Nephron (organoid): ENCODE measurements at regions not wholly inside any gene's neighbourhood (a gene's known extent, or its start where the extent isn't known, plus 50 kb on each side); places are given as distances from the start of the nearest gene placed in this dataset.

Experiments used
- H3K27ac Mint-ChIP-seq, 3 experiments: 2 replicates each; pipeline ENCODE4 v1.8.0; 2020; ENCODE audit warnings: mixed read lengths in 3 of 3, mild to moderate bottlenecking in 2 of 3, moderate library complexity in 1 of 3
- H3K27me3 Mint-ChIP-seq: 2 replicates; pipeline ENCODE4 v1.8.0; 2021; ENCODE audit warnings: low read depth, mild to moderate bottlenecking, moderate library complexity, mixed read lengths
- H3K36me3 Mint-ChIP-seq: 2 replicates; pipeline ENCODE4 v1.8.0; 2020; ENCODE audit warnings: low read depth, mixed read lengths
- H3K4me1 Mint-ChIP-seq: 2 replicates; pipeline ENCODE4 v1.8.0; 2020; ENCODE audit warnings: mixed read lengths
- H3K4me3 Mint-ChIP-seq, 3 experiments: 2 replicates each; pipeline ENCODE4 v1.8.0; 2020; ENCODE audit warnings: mild to moderate bottlenecking in 3 of 3, mixed read lengths in 3 of 3, moderate library complexity in 2 of 3
- H3K9me3 Mint-ChIP-seq: 2 replicates; pipeline ENCODE4 v1.8.0; 2020; ENCODE audit warnings: mixed read lengths
- TF ChIP-seq, protein P1 (sequence below), 3 experiments: fragments of 200-600 bp; sonication (generic); IDR thresholded peaks; one replicate each; pipeline ENCODE4 v1.5.0; 2021; ENCODE audit warnings: antibody characterized with exemption in 3 of 3; ENCODE audit not compliant: unreplicated experiment in 3 of 3

DNA sequence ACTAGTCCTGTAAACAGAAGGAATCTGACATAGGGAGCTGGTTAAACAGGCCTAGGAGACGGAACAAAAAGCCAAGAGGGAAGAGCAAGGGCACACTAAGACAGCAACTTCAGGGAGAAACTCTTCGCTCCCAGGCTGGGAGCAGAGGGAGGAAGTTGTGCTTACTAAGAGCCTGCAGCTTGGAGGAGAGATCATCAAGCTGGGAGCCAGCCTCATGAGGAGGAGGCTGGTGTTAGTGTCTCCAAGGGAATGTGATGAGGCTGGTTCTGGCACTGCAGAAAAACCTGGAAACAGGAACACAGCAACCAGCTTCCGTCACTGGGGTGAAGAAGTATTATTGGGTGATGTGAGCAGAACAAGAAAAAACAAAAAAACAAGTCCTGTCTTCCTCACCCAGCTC is 1027.3 kb downstream of the UQCRFS1 start:
- no peak overlapping the region for H3K4me3 Mint-ChIP-seq
- TF ChIP-seq, protein P1, sequence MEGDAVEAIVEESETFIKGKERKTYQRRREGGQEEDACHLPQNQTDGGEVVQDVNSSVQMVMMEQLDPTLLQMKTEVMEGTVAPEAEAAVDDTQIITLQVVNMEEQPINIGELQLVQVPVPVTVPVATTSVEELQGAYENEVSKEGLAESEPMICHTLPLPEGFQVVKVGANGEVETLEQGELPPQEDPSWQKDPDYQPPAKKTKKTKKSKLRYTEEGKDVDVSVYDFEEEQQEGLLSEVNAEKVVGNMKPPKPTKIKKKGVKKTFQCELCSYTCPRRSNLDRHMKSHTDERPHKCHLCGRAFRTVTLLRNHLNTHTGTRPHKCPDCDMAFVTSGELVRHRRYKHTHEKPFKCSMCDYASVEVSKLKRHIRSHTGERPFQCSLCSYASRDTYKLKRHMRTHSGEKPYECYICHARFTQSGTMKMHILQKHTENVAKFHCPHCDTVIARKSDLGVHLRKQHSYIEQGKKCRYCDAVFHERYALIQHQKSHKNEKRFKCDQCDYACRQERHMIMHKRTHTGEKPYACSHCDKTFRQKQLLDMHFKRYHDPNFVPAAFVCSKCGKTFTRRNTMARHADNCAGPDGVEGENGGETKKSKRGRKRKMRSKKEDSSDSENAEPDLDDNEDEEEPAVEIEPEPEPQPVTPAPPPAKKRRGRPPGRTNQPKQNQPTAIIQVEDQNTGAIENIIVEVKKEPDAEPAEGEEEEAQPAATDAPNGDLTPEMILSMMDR (IDR thresholded peaks at IDR 0.05; ENCODE audit: unreplicated experiment in 3 of 3): no peak
- H3K27ac Mint-ChIP-seq: no peak overlapping the region
- peaks cover 9% of the 10 kb centered on the region for H3K27me3 Mint-ChIP-seq
- H3K4me1 Mint-ChIP-seq: peaks cover 13% of the 10 kb centered on the region
- peaks cover 5% of the 10 kb centered on the region for H3K9me3 Mint-ChIP-seq
- H3K36me3 Mint-ChIP-seq: no peaks in the 10 kb centered on the region

DNA sequence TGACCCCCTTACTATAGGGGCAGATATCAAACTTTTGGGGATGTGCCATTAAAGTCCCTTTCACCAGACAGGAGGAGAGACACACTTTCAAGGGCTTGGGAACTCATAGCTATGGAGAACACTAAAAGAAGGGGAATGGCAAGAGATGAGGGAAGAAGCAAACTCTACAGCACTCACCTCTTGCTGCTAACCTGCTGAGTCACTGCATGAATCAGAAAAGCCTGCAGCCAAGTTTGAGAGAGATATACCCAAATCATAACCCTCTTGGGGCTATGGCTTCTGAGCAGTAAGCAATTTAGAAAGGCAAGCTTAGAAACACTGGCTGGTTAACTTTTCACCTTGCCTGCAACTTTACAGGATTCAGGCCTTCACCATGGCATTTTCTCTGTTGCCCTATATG is 1028.0 kb downstream of the UQCRFS1 start:
- H3K27ac Mint-ChIP-seq: no peak overlapping the region
- H3K36me3 Mint-ChIP-seq: no peaks in the 10 kb centered on the region
- H3K4me1 Mint-ChIP-seq: peaks cover 13% of the 10 kb centered on the region
- peaks cover 5% of the 10 kb centered on the region for H3K27me3 Mint-ChIP-seq
- TF ChIP-seq, protein P1 (IDR thresholded peaks at IDR 0.05; ENCODE audit: unreplicated experiment in 3 of 3): no peak
- H3K4me3 Mint-ChIP-seq: no peak overlapping the region
- H3K9me3 Mint-ChIP-seq: peaks cover 5% of the 10 kb centered on the region

DNA sequence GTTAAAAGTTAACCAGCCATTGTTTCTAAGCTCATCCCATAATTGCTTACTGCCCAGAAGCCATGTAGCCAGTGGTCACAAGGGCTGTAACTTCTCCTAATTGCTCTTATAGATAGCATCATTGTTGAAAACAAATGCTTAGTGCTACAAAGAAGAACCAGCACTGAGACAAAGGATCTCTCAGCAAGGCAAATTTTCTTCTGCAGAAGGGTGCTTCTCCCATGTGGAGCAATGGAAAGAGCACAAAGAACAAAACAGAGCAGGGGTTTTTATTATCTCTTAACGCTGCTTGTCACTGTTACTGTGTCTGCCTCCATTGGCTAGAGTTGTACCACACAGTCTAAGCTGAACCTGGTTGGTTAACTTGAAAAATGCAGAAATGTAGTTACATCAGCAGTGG is 1036.8 kb downstream of the UQCRFS1 start:
- peaks cover 4% of the 10 kb centered on the region for H3K27me3 Mint-ChIP-seq
- H3K36me3 Mint-ChIP-seq: no peaks in the 10 kb centered on the region
- TF ChIP-seq, protein P1 (IDR thresholded peaks at IDR 0.05; ENCODE audit: unreplicated experiment in 3 of 3): no peak
- H3K4me3 Mint-ChIP-seq: no peak overlapping the region
- peaks cover 22% of the 10 kb centered on the region for H3K9me3 Mint-ChIP-seq
- H3K4me1 Mint-ChIP-seq: peaks cover 7% of the 10 kb centered on the region
- no peak overlapping the region for H3K27ac Mint-ChIP-seq

DNA sequence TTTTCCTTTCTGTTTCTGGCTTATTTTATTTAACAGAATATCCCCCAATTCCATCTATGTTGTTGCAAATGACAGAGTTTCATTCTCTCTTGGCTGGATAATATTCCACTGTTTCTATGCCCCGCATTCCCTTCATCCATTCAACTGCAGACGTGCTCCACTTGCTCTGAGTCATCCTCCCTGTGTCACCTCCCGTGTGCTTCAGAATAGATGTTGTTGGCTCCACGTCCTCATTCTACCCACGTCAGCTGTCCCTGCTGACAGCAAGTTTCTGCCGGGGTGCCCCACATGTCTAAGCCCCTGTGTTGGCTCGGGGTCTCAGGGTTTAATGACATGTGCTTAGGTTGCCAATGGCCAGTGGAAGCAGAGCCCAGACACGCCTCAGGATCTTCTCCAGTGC is 1041.0 kb downstream of the UQCRFS1 start:
- H3K9me3 Mint-ChIP-seq: peaks cover 11% of the 10 kb centered on the region
- H3K36me3 Mint-ChIP-seq: no peaks in the 10 kb centered on the region

DNA sequence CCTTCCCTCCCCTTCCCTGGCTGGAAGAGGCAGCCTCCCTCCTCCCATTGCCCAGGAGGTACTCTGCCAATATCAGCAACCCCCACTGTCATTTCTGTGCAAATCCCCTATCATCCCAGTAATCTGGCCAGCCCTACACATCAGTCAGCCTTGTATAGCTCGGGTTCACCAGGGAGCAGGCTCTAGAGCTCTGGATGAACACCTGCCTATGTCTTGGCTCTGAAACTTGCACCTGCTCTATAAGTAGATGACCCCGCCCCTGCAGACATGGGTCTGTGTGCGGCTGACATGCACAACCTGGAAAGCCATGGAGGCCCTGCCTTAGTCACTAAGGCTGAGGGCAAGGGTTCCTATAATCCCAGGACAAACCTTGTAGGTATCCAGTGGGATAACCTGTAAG is 1042.9 kb downstream of the UQCRFS1 start:
- TF ChIP-seq, protein P1 (IDR thresholded peaks at IDR 0.05; ENCODE audit: unreplicated experiment in 3 of 3): no peak
- Mint-ChIP-seq H3K36me3 (no peaks in the 10 kb centered on the region), H3K9me3 (no peaks in the 10 kb centered on the region), H3K4me1 (peaks cover 57% of the 10 kb centered on the region), H3K4me3 (peak overlapping the region in 1 of 3 experiments; percentile 44), H3K27ac (peak overlapping the region; percentile 60 to 83 (median 78)), H3K27me3 (peaks cover 7% of the 10 kb centered on the region)

More for the DNA sequence above, 1041.0 kb downstream of the UQCRFS1 start:
- H3K4me1 Mint-ChIP-seq: peaks cover 42% of the 10 kb centered on the region
- no peak overlapping the region for H3K4me3 Mint-ChIP-seq
- peaks cover 8% of the 10 kb centered on the region for H3K27me3 Mint-ChIP-seq
- no peak overlapping the region for H3K27ac Mint-ChIP-seq
- TF ChIP-seq, protein P1 (IDR thresholded peaks at IDR 0.05; ENCODE audit: unreplicated experiment in 3 of 3): no peak

DNA sequence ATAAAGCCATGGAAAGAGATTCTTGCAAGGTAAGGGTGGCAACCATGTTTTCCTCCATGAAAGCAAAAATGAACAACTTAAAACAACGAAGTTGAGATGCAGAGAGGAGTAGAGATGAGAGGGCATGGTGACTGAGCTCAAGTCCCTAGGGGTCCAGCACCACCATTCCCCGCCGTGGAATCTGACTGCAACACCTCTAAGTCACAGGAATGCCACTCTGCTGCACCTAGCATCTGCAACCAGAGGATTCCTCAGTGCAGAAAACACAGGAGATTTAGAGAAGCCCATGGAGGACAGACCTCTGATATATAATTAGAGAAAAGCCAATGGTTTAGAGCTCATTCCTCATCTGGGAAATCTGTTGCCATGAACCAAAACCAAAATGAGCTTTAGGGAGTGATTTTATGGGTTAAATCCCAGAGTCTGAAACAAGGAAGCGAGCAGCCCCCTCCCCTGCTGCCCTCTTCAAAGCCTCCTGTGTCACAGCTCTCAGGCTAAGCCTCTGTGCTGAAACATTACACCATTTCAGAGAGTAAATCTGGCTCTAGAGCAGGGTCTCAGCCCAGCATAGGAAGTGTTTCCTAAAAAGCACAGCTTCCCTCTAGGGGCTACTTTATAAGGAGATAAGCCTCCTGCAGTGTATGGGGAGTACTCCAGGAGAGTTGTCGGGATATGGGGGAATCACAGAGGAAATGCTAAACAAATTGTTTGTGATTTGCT is 1043.6 kb downstream of the UQCRFS1 start:
- H3K9me3 Mint-ChIP-seq: no peaks in the 10 kb centered on the region
- peak overlapping the region in 2 of 3 experiments; percentile 22 to 31 for H3K4me3 Mint-ChIP-seq
- peaks cover 62% of the 10 kb centered on the region for H3K4me1 Mint-ChIP-seq
- no peaks in the 10 kb centered on the region for H3K36me3 Mint-ChIP-seq
- TF ChIP-seq, protein P1 (IDR thresholded peaks at IDR 0.05; ENCODE audit: unreplicated experiment in 3 of 3): no peak
- H3K27ac Mint-ChIP-seq: peak overlapping the region; percentile 60 to 83 (median 78)
- peaks cover 7% of the 10 kb centered on the region for H3K27me3 Mint-ChIP-seq
